Fibroblast of skin of right quadriceps (primary cell): ENCODE measurements at regions not wholly inside any gene's neighbourhood (a gene's known extent, or its start where the extent isn't known, plus 50 kb on each side); places are given as distances from the start of the nearest gene placed in this dataset.
A peak's percentile ranks its signal among the peaks of the same experiment; 100 is the strongest.

Source experiments
- DNase-seq: peaks from one replicate; pipeline ENCODE4 v3.0.0-alpha.2; 2013

DNA sequence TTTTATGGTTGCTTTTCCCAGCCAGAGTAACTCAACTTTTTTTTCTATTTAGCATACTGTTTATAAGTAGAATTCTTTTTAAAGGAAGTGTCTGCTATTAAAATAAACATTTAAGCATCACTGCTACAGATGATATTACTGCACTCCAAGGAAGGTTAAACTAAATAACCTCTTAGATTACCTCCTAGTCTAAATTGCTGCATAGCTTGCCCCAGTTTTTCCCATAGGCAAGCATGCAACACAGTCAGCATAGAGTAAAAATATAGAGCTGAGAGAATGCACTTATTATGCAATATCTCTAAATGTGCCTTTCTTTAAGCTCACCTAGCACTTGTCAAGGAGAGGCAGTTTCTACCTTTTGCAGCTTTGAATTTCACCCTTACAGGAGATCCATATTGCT, 1392.4 kb upstream of the CELF2 start:
- peak; percentile 24 for DNase-seq

- DNase-seq: peak; percentile 72
These were observed 1383.2 kb upstream of the CELF2 start for GRCh38 chr10:9634466-9634865.

- peak; percentile 48 for DNase-seq
These were observed 1382.0 kb upstream of the CELF2 start for GRCh38 chr10:9635691-9636090.

DNA sequence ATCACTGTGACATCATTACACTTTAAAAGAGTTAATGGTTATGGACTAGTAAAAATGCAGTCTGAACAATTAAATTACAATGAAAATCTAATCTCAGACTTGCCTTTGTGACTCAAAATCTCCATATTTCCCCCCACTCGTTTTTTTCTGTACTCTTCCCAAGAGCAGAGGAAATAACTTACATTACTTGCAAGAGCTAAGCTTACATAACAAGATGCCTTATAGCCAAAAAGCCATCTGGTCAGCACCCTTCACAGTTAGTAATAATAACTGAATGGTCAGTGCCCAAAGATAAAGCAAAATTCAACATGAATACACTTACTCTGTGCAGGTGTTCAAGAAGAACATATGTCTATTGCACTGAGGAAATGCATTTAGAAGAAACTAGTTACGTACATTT, 1381.5 kb upstream of the CELF2 start:
- DNase-seq: no peak

GRCh38 chr10:9643782-9644181, 1373.9 kb upstream of the CELF2 start:
- no peak for DNase-seq

GRCh38 chr10:9645404-9645803, 1372.3 kb upstream of the CELF2 start:
- no peak for DNase-seq

DNA sequence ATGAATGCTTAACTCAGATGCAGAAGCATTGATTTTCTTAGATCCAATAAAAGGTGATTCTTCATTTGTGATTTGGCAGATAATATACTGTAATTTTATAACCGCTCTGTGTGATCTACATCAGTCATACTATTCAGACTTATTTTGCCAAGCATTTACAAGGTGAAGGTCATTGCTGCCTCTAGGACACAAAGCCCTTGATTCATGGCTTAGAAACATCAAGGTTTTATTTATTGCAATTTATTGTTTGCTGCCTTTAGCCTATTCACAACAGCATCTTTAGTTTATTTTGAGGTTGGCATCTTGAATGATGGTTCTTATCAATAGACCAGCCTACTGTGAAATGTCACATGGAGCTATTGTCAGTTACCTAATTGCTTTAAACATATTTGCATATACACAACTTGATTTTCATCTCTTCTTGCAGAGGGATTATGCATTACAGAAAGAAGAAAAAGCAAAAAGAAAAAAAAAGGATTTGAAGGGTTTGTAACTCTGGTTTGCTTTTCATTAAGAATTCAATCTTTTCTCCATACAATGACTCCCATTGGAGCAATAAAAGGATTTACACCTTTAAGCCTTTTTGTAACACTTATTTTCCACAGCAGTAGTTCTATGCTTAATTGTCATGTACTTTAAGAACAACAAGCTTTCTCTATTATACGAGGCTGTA, 1371.6 kb upstream of the CELF2 start:
- no peak for DNase-seq

DNA sequence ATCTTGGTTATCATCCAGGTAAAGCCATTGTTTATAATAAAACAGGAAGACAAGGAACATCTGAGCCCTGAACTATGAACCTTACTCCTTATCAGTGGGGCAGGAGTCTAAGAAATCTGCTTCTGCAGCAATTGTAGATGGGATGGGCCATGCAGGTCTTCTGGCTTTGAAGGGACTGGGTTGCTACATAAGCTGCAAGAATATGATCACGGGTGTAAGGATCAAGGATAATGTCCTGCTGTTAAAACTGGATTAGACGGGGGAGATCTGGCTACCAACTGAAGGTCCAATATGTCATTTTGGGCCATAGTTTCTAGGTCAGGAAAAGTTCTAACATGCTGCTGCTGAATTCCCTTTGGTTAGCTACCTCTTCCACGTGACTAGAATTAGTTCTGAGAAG, 1363.4 kb upstream of the CELF2 start:
- DNase-seq: no peak

- no peak for DNase-seq
These were observed 1361.3 kb upstream of the CELF2 start for GRCh38 chr10:9656386-9656785.

GRCh38 chr10:9656996-9657395, 1360.7 kb upstream of the CELF2 start:
- DNase-seq: no peak

DNA sequence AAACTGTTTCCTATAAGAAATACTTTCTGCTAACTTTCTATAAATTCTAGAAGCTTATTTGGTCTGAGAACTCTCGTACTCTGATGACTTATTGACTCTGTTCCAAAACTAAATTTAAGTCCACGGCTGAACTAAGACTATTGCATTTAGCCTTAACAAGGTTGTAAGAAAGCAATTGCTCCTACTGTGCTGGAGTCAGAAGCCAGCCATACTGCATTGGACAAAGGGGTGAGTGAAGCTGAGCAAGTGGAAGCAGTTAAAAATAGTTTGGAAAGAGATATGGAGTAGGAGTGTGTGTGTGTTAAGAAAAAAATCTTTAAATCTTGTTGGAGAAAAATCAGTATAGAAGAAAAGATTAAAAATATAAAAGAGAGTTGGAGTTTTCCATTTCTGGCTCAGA, 1360.1 kb upstream of the CELF2 start:
- no peak for DNase-seq

- no peak for DNase-seq
These were observed 1349.3 kb upstream of the CELF2 start for GRCh38 chr10:9668411-9668810.

DNA sequence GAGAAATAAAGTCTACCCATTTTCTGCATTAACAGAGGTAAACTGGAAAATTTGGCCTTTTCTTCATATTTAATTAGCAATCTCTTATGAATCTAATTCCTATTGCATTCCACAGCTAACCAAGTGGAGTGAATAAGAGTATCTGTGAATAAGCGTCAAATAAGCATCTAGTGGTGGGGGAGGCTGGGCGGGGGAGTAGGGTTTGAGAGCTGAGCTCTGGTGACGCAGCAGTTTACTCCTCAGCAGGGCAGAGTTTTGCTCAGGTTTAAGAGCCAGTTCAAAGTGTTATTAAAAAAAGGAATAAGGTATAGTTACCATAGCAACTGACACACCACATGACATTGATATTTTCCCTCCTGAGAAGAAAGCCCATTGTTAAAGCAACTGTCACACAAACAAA, 1346.8 kb upstream of the CELF2 start:
- DNase-seq: no peak

- DNase-seq: no peak
These were observed 1336.0 kb upstream of the CELF2 start for GRCh38 chr10:9681655-9682054.

DNA sequence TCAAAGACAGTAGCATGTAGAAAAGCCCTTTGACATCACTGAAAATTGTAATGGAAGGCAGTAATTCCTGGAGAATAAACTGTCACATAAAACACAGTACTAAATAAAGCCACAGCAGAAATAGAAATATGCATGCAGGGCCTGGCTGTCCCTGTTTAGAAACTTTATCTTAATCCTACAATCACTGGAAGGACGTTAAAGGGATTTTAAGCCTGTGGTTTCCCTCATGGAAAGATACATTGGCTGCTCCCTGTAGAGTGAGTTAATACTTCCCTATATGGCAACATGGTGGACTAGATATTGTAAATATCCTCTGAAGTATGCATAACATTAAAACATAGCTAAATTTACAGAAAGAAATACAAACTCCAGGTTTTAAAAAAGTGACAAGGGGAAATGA, 1334.9 kb upstream of the CELF2 start:
- no peak for DNase-seq

DNA sequence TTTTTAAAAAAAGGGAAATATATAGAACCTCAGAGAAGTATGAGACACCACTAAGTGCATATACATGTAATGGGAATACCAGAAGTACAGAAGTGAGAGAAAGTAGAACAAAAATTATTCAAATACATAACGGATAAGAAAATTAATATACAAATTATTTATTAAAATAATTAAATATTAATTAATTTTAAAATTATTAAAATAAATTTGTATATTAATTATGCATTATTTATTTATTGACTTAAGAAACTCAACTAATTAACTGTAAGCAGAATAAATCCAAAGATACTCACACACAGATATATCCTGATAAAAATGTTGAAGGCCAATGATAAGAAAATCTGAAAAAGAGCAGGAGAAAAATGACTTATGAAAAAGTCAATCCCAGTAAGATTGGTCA, 1333.5 kb upstream of the CELF2 start:
- DNase-seq: no peak

GRCh38 chr10:9685596-9685995, 1332.1 kb upstream of the CELF2 start:
- no peak for DNase-seq

- DNase-seq: no peak
These were observed 1329.0 kb upstream of the CELF2 start for GRCh38 chr10:9688711-9689110.

- no peak for DNase-seq
These were observed 1310.5 kb upstream of the CELF2 start for GRCh38 chr10:9707216-9707615.

DNA sequence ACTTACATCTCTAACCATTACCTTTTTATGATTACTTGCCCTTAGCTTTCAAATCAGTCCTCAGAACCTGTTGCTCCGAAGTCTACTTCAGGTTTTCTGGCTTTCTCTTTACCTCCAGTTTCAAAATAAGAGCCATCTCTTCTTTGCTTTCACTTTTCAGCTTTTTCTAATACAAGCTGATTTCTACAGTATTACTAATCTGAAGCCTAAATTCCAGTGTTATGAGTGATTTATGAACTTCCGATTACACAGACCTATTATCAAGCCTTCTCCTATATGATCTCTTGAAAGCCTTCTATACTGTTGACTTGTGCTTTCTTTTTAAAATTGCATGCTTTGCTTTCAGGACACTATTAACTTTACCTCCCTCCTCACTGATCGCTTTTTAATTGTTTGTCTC, 1307.8 kb upstream of the CELF2 start:
- DNase-seq: peak; percentile 2

- no peak for DNase-seq
These were observed 1305.3 kb upstream of the CELF2 start for GRCh38 chr10:9712393-9712792.

GRCh38 chr10:9719246-9719645, 1298.4 kb upstream of the CELF2 start:
- no peak for DNase-seq

GRCh38 chr10:9733766-9734165, 1283.9 kb upstream of the CELF2 start:
- DNase-seq: no peak

DNA sequence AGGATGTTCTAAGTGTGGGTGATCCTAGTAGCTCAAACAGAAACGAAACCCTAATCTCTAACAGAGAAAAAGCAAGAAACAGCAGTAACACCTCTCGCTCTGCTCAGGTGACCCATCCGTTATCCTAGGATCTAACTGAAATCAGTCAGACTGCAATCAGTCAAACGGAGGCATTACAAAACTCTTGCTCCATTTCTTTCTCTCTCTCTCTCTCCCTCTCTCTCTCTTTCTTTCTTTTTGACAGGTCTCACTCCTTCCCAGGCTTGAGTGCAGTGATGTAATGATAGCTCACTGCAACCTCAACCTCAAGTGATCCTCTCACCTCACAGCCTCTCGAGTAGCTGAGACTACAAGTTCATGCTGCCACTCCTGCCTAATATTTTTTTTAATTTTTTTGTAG, 1283.5 kb upstream of the CELF2 start:
- DNase-seq: no peak

GRCh38 chr10:9735731-9736130, 1281.9 kb upstream of the CELF2 start:
- DNase-seq: no peak

- DNase-seq: no peak
These were observed 1274.0 kb upstream of the CELF2 start for GRCh38 chr10:9743639-9744038.
